HFFc6 (cell line): ENCODE measurements at regions not wholly inside any gene's neighbourhood (a gene's known extent, or its start where the extent isn't known, plus 50 kb on each side); places are given as distances from the start of the nearest gene placed in this dataset.

ENCODE experiments used
- DNase-seq: peaks from one replicate; pipeline ENCODE4 v3.0.0-alpha.2; 2018
- H3K27ac Mint-ChIP-seq: 2 replicates; pipeline ENCODE4 v1.8.0; 2020; ENCODE audit warnings: mild to moderate bottlenecking, mixed read lengths
- H3K27me3 Mint-ChIP-seq: 2 replicates; pipeline ENCODE4 v1.8.0; 2021; ENCODE audit warnings: mild to moderate bottlenecking, moderate library complexity, mixed read lengths; ENCODE audit not compliant: insufficient read depth
- H3K36me3 Mint-ChIP-seq: 2 replicates; pipeline ENCODE4 v1.8.0; 2021; ENCODE audit warnings: low read depth, mixed read lengths
- H3K4me1 Mint-ChIP-seq: 2 replicates; pipeline ENCODE4 v1.8.0; 2020; ENCODE audit warnings: low read depth, mixed read lengths
- H3K4me3 Mint-ChIP-seq: 2 replicates; pipeline ENCODE4 v1.8.0; 2020; ENCODE audit warnings: mild to moderate bottlenecking, moderate library complexity, mixed read lengths
- H3K9me3 Mint-ChIP-seq: 2 replicates; pipeline ENCODE4 v1.8.0; 2020; ENCODE audit warnings: mild to moderate bottlenecking, mixed read lengths
- CTCF ChIP-seq: fragments of 200-600 bp; sonication (generic); IDR thresholded peaks from 2 replicates; pipeline ENCODE4 v1.5.0; 2021; ENCODE audit warnings: antibody characterized with exemption, mild to moderate bottlenecking

- Mint-ChIP-seq H3K36me3 (no peaks in the 10 kb centered on the region), H3K4me3 (no peak overlapping the region), H3K4me1 (peaks cover 11% of the 10 kb centered on the region; the same call in 1 of the 2 replicates), H3K27me3 (peaks cover 6% of the 10 kb centered on the region), H3K27ac (no peak overlapping the region), H3K9me3 (no peaks in the 10 kb centered on the region)
- TF ChIP-seq CTCF = no peak
- DNase-seq = no peak
These were observed 211.4 kb upstream of the HS6ST1 start for GRCh38 chr2:128530025-128530573.

- Mint-ChIP-seq H3K9me3 (no peaks in the 10 kb centered on the region), H3K27ac (no peak overlapping the region), H3K36me3 (peaks cover 2% of the 10 kb centered on the region), H3K4me1 (peaks cover 29% of the 10 kb centered on the region), H3K27me3 (peaks cover 2% of the 10 kb centered on the region), H3K4me3 (no peak overlapping the region)
- DNase-seq = no peak
- peak; percentile 42; the same call in 1 of the 2 replicates for TF ChIP-seq CTCF
These were observed 213.2 kb upstream of the HS6ST1 start for GRCh38 chr2:128531856-128532255.

GRCh38 chr2:128533101-128533500 is 214.4 kb upstream of the HS6ST1 start:
- H3K4me3 Mint-ChIP-seq = no peak overlapping the region
- no peak overlapping the region for H3K27ac Mint-ChIP-seq
- peaks cover 41% of the 10 kb centered on the region for H3K4me1 Mint-ChIP-seq
- peaks cover 2% of the 10 kb centered on the region for H3K27me3 Mint-ChIP-seq
- H3K9me3 Mint-ChIP-seq = no peaks in the 10 kb centered on the region
- H3K36me3 Mint-ChIP-seq = peaks cover 5% of the 10 kb centered on the region
- no peak for TF ChIP-seq CTCF
- no peak for DNase-seq

GRCh38 chr2:128534688-128535392 is 216.2 kb upstream of the HS6ST1 start:
- H3K27ac Mint-ChIP-seq = no peak overlapping the region
- peaks cover 5% of the 10 kb centered on the region for H3K36me3 Mint-ChIP-seq
- TF ChIP-seq CTCF = no peak
- no peak for DNase-seq
- H3K9me3 Mint-ChIP-seq = no peaks in the 10 kb centered on the region
- no peak overlapping the region for H3K4me3 Mint-ChIP-seq
- H3K4me1 Mint-ChIP-seq = peaks cover 45% of the 10 kb centered on the region
- no peaks in the 10 kb centered on the region; the same call in 1 of the 2 replicates for H3K27me3 Mint-ChIP-seq

GRCh38 chr2:128535953-128536352 is 217.3 kb upstream of the HS6ST1 start:
- TF ChIP-seq CTCF = no peak
- H3K9me3 Mint-ChIP-seq = no peaks in the 10 kb centered on the region
- peak overlapping the region; percentile 79 for H3K27ac Mint-ChIP-seq

More at GRCh38 chr2:128535953-128536352, 217.3 kb upstream of the HS6ST1 start:
- Mint-ChIP-seq H3K36me3 (peaks cover 5% of the 10 kb centered on the region), H3K27me3 (no peaks in the 10 kb centered on the region; the same call in 1 of the 2 replicates), H3K4me1 (peaks cover 45% of the 10 kb centered on the region), H3K4me3 (peak overlapping the region; percentile 41; the same call in 1 of the 2 replicates)
- DNase-seq = peak; percentile 86
